Omental fat pad (tissue), 3 donors: ENCODE measurements at regions not wholly inside any gene's neighbourhood (a gene's known extent, or its start where the extent isn't known, plus 50 kb on each side); places are given as distances from the start of the nearest gene placed in this dataset.
"Not testable (repeated sequence)": the region's sequence is repeated elsewhere in the genome, so short reads cannot be mapped to it uniquely, and the experiment has no call there.

ENCODE experiments used
- ATAC-seq: fragments of 150-250 bp; one replicate; pipeline ENCODE4 v1.9.1; 2016; ENCODE audit warnings: mild to moderate bottlenecking, moderate library complexity; ENCODE audit not compliant: low FRiP score
- DNase-seq: peaks from one replicate; pipeline ENCODE4 v3.0.0-alpha.2; 2019; ENCODE audit warnings: low spot score
- CTCF ChIP-seq, 3 donors: fragments of 450-650 bp; IDR thresholded peaks; one replicate each; pipeline ENCODE4 v1.5.1; 2016 to 2017; ENCODE audit warnings: antibody characterized with exemption in 3 of 3, mild to moderate bottlenecking in 3 of 3, moderate library complexity in 2 of 3

DNA sequence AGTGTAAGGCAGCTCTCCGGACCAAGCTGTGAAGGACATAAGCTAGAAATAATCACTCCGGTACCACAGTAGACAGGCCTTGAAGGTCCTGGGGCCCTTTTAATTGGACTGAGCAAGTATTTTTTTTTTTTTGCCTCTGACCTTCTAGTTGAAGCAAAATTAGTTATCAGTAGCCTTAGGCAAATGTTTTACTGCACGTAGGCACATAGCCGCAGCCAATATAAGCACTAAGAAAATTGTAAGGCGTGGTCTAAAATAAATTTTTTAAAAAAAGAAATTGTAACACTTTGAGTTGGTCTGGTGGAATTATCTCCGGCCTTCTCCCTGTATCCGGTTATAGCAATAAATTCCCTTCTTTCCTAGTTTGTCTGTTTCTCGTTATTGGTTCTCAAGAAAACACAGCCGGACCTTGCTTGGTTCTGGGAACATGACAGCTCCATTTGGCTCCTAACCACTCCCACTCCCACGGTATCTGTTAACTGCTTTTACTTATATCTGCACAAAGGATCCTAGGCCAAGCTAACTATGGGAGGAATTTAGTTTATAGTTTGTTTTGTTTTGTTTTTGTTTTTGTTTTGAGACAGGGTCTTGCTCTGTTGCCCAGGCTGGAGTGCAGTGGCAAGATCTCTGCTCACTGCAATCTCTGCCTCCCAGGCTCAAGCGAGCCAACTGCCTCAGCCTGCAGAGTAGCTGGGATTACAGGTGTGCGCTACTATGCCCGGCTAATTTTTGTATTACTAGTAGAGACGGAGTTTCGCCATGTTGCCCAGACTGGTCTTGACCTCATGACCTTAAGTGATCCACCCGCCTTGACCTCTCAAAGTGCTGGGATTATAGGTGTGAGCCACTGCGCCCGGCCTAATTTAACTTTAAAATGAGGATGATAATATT lies 124.4 kb upstream of the KIF5B start:
- no peak for DNase-seq
- TF ChIP-seq CTCF (IDR thresholded peaks at IDR 0.05), result no peak
- ATAC-seq, result no peak

- ATAC-seq, result no peak
- DNase-seq, result no peak
- TF ChIP-seq CTCF (IDR thresholded peaks at IDR 0.05), result no peak
These were observed 123.6 kb upstream of the KIF5B start for GRCh38 chr10:32179836-32180235.

- ATAC-seq, DNase-seq: not testable (repeated sequence)
These were observed 121.4 kb upstream of the KIF5B start for GRCh38 chr10:32177594-32177993.

GRCh38 chr10:32175629-32176028 lies 119.4 kb upstream of the KIF5B start:
- no peak for ATAC-seq
- no peak for DNase-seq
- no peak for TF ChIP-seq CTCF (IDR thresholded peaks at IDR 0.05)

DNA sequence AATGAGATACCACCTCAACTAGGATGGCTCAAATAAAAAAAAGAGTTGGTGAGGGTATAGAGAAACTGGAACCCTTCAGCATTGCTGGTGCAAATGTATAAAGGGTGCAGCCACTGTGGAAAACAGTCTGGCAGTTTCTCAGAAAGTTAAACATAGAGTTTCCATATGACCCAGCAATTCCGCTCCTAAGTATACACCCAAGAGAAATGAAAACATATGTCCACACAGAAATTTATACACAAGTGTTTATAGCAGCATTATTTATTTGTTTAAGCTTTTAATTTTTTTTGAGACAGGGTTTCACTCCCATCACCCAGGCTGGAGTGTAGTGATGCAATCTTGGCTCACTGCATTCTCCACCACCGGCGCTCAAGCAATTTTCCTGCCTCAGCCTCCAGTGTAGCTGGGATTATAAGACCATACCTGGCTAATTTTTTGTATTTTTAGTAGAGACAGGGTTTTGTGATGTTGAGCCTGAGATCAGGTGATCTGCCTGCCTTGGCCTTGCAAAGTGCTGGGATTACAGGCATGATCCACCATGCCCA lies 118.2 kb upstream of the KIF5B start:
- DNase-seq, result no peak
- no peak for ATAC-seq
- no peak for TF ChIP-seq CTCF (IDR thresholded peaks at IDR 0.05)

DNA sequence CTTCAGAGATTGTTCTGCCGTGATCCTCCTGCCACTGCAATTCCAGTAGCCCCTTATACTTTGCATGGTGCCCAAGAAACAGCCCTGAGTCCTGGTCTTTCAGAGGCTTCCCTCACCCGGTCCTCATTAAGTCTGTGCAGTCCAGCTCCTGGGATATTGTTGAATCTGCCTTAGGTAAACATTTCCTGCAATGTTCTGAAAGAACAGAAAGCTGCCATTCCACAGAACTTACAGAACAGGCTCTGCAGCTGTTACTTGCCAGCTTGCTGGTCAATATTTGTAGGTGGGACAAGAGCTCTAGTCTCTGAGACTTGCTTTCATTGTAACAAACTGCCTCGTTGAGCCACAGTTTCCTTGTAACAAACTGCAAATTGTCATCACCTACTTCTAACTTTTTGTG lies 115.0 kb upstream of the KIF5B start:
- ATAC-seq, result no peak
- no peak for TF ChIP-seq CTCF (IDR thresholded peaks at IDR 0.05)
- no peak for DNase-seq

GRCh38 chr10:32169556-32169955 lies 113.3 kb upstream of the KIF5B start:
- TF ChIP-seq CTCF (IDR thresholded peaks at IDR 0.05), result no peak

More at GRCh38 chr10:32169556-32169955, 113.3 kb upstream of the KIF5B start:
- DNase-seq (no peak), ATAC-seq (no peak)
